ENCODE measurements at regions not wholly inside any gene's neighbourhood (a gene's known extent, or its start where the extent isn't known, plus 50 kb on each side); places are given as distances from the start of the nearest gene placed in this dataset.
A peak's percentile ranks its signal among the peaks of the same experiment; 100 is the strongest.
"Not testable (repeated sequence)": the region's sequence is repeated elsewhere in the genome, so short reads cannot be mapped to it uniquely, and the experiment has no call there.

- no peak for DNase-seq
Measured at GRCh38 chr18:39618265-39619003, 2052.8 kb upstream of the CELF4 start.

- DNase-seq, result no peak
Measured at GRCh38 chr18:39611381-39612100, 2045.9 kb upstream of the CELF4 start.

- no peak for DNase-seq
Measured at GRCh38 chr18:39607034-39607433, 2041.4 kb upstream of the CELF4 start.

- DNase-seq, result no peak
Measured at GRCh38 chr18:39604836-39605235, 2039.2 kb upstream of the CELF4 start.

GRCh38 chr18:39602131-39602530, 2036.5 kb upstream of the CELF4 start:
- DNase-seq, result no peak

- DNase-seq, result no peak
Measured at GRCh38 chr18:39600894-39601293, 2035.3 kb upstream of the CELF4 start.

GRCh38 chr18:39599251-39599650, 2033.7 kb upstream of the CELF4 start:
- no peak for DNase-seq

- DNase-seq, result no peak
Measured at GRCh38 chr18:39596891-39597290, 2031.3 kb upstream of the CELF4 start.

- DNase-seq, result no peak
Measured at GRCh38 chr18:39596221-39596620, 2030.6 kb upstream of the CELF4 start.

GRCh38 chr18:39594206-39594605, 2028.6 kb upstream of the CELF4 start:
- DNase-seq, result no peak

- no peak for DNase-seq
Measured at GRCh38 chr18:39591649-39592048, 2026.1 kb upstream of the CELF4 start.

GRCh38 chr18:39589496-39589895, 2023.9 kb upstream of the CELF4 start:
- no peak for DNase-seq

- no peak for DNase-seq
Measured at GRCh38 chr18:39587586-39587985, 2022.0 kb upstream of the CELF4 start.

- no peak for DNase-seq
Measured at GRCh38 chr18:39586741-39587140, 2021.1 kb upstream of the CELF4 start.

GRCh38 chr18:39574897-39575296, 2009.3 kb upstream of the CELF4 start:
- no peak for DNase-seq

GRCh38 chr18:39571511-39571910, 2005.9 kb upstream of the CELF4 start:
- DNase-seq, result peak; percentile 5

GRCh38 chr18:39565551-39566230, 2000.1 kb upstream of the CELF4 start:
- not testable (repeated sequence) for DNase-seq

GRCh38 chr18:39564716-39565115, 1999.1 kb upstream of the CELF4 start:
- DNase-seq, result no peak

GRCh38 chr18:39561126-39561525, 1995.5 kb upstream of the CELF4 start:
- DNase-seq, result no peak

GRCh38 chr18:39558658-39559057, 1993.1 kb upstream of the CELF4 start:
- DNase-seq, result no peak

- DNase-seq, result no peak
Measured at GRCh38 chr18:39555496-39555895, 1989.9 kb upstream of the CELF4 start.

- no peak for DNase-seq
Measured at GRCh38 chr18:39550701-39551100, 1985.1 kb upstream of the CELF4 start.

- no peak for DNase-seq
Measured at GRCh38 chr18:39549144-39549543, 1983.5 kb upstream of the CELF4 start.

GRCh38 chr18:39531659-39532058, 1966.1 kb upstream of the CELF4 start:
- DNase-seq, result no peak

Measured in NCI-H1694 (cell line).